Neural progenitor cell (in vitro differentiated cells): ENCODE measurements at regions not wholly inside any gene's neighbourhood (a gene's known extent, or its start where the extent isn't known, plus 50 kb on each side); places are given as distances from the start of the nearest gene placed in this dataset.

Experiments
- DNase-seq: peaks from one replicate; pipeline ENCODE4 v3.0.0-alpha.2; 2016; ENCODE audit warnings: low spot score
- H2AFZ ChIP-seq: fragments of 200-600 bp; sonication (generic); replicated peaks from 2 replicates; pipeline ENCODE4 v1.6.1; 2016; ENCODE audit warnings: antibody characterized with exemption
- H3F3A ChIP-seq: fragments of 200-600 bp; sonication (generic); 2 replicates; pipeline ENCODE4 v1.6.1; 2016; ENCODE audit warnings: antibody characterized with exemption, low read depth
- H3K27ac ChIP-seq: fragments of 200-600 bp; sonication (generic); 2 replicates; pipeline ENCODE4 v1.5.1; 2016; ENCODE audit warnings: mild to moderate bottlenecking
- H3K27me3 ChIP-seq: fragments of 200-600 bp; sonication (generic); 2 replicates; pipeline ENCODE4 v1.6.1; 2016; ENCODE audit warnings: mild to moderate bottlenecking, moderate library complexity
- H3K36me3 ChIP-seq: fragments of 200-600 bp; sonication (generic); 2 replicates; pipeline ENCODE4 v1.5.1; 2016
- H3K4me1 ChIP-seq: fragments of 200-600 bp; sonication (generic); 2 replicates; pipeline ENCODE4 v1.6.1; 2016; ENCODE audit warnings: mixed run types
- H3K4me2 ChIP-seq: fragments of 200-600 bp; sonication (generic); 2 replicates; pipeline ENCODE4 v1.6.1; 2016
- H3K4me3 ChIP-seq: fragments of 200-600 bp; sonication (generic); 2 replicates; pipeline ENCODE4 v1.5.1; 2016
- H3K79me2 ChIP-seq: fragments of 200-600 bp; sonication (generic); 2 replicates; pipeline ENCODE4 v1.6.1; 2016; ENCODE audit warnings: low read depth
- H3K9ac ChIP-seq: fragments of 200-600 bp; sonication (generic); 2 replicates; pipeline ENCODE4 v1.6.1; 2016
- H3K9me3 ChIP-seq: fragments of 200-600 bp; sonication (generic); 2 replicates; pipeline ENCODE4 v1.5.1; 2016; ENCODE audit warnings: low read depth
- H4K20me1 ChIP-seq: fragments of 200-600 bp; sonication (generic); 2 replicates; pipeline ENCODE4 v1.6.1; 2016; ENCODE audit warnings: low read depth
- H3K27ac Mint-ChIP-seq: 3 replicates; pipeline ENCODE4 v1.8.0; 2021; ENCODE audit warnings: mixed read lengths
- H3K27me3 Mint-ChIP-seq: 2 replicates; pipeline ENCODE4 v1.8.0; 2022; ENCODE audit warnings: low read depth, mild to moderate bottlenecking, inconsistent platforms, moderate library complexity, mixed read lengths; ENCODE audit not compliant: insufficient read depth
- H3K36me3 Mint-ChIP-seq: 3 replicates; pipeline ENCODE4 v1.8.0; 2021; ENCODE audit warnings: mixed read lengths
- H3K4me1 Mint-ChIP-seq: 3 replicates; pipeline ENCODE4 v1.8.0; 2021; ENCODE audit warnings: mixed read lengths
- H3K4me3 Mint-ChIP-seq: 3 replicates; pipeline ENCODE4 v1.8.0; 2021; ENCODE audit warnings: mild to moderate bottlenecking, moderate library complexity, mixed read lengths
- H3K9me3 Mint-ChIP-seq: 3 replicates; pipeline ENCODE4 v1.8.0; 2020; ENCODE audit warnings: mixed read lengths
- EZH2 ChIP-seq: fragments of 200-600 bp; sonication (generic); IDR thresholded peaks from 2 replicates; pipeline ENCODE4 v1.6.1; 2017; ENCODE audit warnings: antibody characterized with exemption, mild to moderate bottlenecking, moderate library complexity
- EZH2phosphoT487 ChIP-seq: fragments of 200-600 bp; sonication (generic); IDR thresholded peaks from 2 replicates; pipeline ENCODE4 v1.6.1; 2017; ENCODE audit warnings: antibody characterized with exemption
- TF ChIP-seq, protein P1 (sequence below): fragments of 200-600 bp; sonication (generic); IDR thresholded peaks from 2 replicates; pipeline ENCODE4 v1.5.1; 2017; ENCODE audit warnings: antibody characterized with exemption, mild to moderate bottlenecking

- Mint-ChIP-seq H3K27me3 (peaks cover 2% of the 10 kb centered on the region), H3K27ac (no peak overlapping the region), H3K4me3 (no peak overlapping the region), H3K4me1 (peaks cover 18% of the 10 kb centered on the region), H3K9me3 (peaks cover 3% of the 10 kb centered on the region), H3K36me3 (no peaks in the 10 kb centered on the region)
- Histone ChIP-seq H2AFZ (no peak overlapping the region), H4K20me1 (no peaks in the 10 kb centered on the region), H3K4me1 (no peaks in the 10 kb centered on the region), H3K9me3 (no peaks in the 10 kb centered on the region), H3K9ac (no peak overlapping the region), H3K27me3 (no peaks in the 10 kb centered on the region), H3K4me2 (no peak overlapping the region), H3K4me3 (no peak overlapping the region), H3F3A (no peaks in the 10 kb centered on the region), H3K36me3 (no peaks in the 10 kb centered on the region), H3K79me2 (no peaks in the 10 kb centered on the region), H3K27ac (no peak overlapping the region)
- TF ChIP-seq, protein P1, sequence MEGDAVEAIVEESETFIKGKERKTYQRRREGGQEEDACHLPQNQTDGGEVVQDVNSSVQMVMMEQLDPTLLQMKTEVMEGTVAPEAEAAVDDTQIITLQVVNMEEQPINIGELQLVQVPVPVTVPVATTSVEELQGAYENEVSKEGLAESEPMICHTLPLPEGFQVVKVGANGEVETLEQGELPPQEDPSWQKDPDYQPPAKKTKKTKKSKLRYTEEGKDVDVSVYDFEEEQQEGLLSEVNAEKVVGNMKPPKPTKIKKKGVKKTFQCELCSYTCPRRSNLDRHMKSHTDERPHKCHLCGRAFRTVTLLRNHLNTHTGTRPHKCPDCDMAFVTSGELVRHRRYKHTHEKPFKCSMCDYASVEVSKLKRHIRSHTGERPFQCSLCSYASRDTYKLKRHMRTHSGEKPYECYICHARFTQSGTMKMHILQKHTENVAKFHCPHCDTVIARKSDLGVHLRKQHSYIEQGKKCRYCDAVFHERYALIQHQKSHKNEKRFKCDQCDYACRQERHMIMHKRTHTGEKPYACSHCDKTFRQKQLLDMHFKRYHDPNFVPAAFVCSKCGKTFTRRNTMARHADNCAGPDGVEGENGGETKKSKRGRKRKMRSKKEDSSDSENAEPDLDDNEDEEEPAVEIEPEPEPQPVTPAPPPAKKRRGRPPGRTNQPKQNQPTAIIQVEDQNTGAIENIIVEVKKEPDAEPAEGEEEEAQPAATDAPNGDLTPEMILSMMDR, result no peak
- TF ChIP-seq EZH2 (no peak), EZH2phosphoT487 (no peak)
- no peak for DNase-seq
Observed at GRCh38 chr4:60502733-60503132, 697.4 kb upstream of the ADGRL3 start.

DNA sequence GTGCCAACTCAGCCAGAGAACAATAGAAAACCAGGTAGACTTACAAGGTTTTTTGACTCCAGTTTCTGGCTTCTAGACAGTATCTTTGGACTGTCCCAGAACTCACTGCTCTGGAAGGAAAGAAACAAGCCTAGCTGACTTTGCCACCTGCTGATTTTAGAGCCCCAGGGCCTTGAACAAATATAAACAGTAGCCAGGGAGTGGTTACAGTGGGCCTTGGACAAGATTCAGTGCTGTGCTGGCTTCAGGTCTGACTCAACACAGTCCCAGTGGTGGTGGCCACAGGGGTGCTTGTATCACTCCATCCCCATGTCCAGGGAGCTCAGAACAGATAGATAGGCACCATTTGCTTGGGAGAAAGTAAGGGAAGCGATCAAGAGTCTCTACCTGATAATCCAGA is 694.1 kb upstream of the ADGRL3 start:
- Histone ChIP-seq H2AFZ (no peak overlapping the region), H3F3A (no peaks in the 10 kb centered on the region), H4K20me1 (no peaks in the 10 kb centered on the region), H3K4me3 (no peak overlapping the region), H3K27me3 (no peaks in the 10 kb centered on the region), H3K4me1 (no peaks in the 10 kb centered on the region), H3K27ac (no peak overlapping the region), H3K79me2 (no peaks in the 10 kb centered on the region), H3K9ac (no peak overlapping the region), H3K4me2 (no peak overlapping the region), H3K36me3 (no peaks in the 10 kb centered on the region), H3K9me3 (no peaks in the 10 kb centered on the region)
- H3K9me3 Mint-ChIP-seq, result peaks cover 12% of the 10 kb centered on the region
- no peak for DNase-seq
- no peaks in the 10 kb centered on the region for H3K36me3 Mint-ChIP-seq
- H3K4me1 Mint-ChIP-seq, result peaks cover 5% of the 10 kb centered on the region
- no peak overlapping the region for H3K27ac Mint-ChIP-seq
- H3K27me3 Mint-ChIP-seq, result no peaks in the 10 kb centered on the region
- TF ChIP-seq, protein P1, result no peak
- TF ChIP-seq EZH2phosphoT487 (no peak), EZH2 (no peak)
- H3K4me3 Mint-ChIP-seq, result no peak overlapping the region

DNA sequence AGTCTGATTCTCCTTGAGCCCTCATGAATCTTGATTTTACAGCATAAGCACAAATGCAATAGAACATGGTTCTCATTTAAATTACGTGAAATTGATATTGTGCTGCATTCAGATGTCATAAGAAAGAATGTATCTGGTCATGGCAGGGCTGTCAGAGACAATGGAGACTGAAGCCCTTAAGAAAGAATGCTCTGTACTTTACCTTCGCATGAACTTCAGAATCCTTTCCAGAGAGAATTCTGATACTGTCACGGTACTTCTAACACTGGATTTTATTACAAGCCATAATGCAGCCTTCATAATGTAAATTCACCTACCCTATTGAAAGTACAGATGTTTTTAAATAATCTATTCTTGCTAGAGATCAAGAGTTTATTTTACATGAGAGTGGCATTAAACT is 677.9 kb upstream of the ADGRL3 start:
- Mint-ChIP-seq H3K36me3 (no peaks in the 10 kb centered on the region), H3K27ac (no peak overlapping the region), H3K4me3 (no peak overlapping the region), H3K27me3 (peaks cover 2% of the 10 kb centered on the region), H3K9me3 (no peaks in the 10 kb centered on the region), H3K4me1 (peaks cover 2% of the 10 kb centered on the region)
- no peak for DNase-seq
- no peaks in the 10 kb centered on the region for H3K27me3 ChIP-seq
- no peak overlapping the region for H3K4me2 ChIP-seq
- TF ChIP-seq, protein P1, result no peak
- TF ChIP-seq EZH2, result no peak
- TF ChIP-seq EZH2phosphoT487, result no peak
- H3K4me1 ChIP-seq, result no peaks in the 10 kb centered on the region
- no peak overlapping the region for H3K9ac ChIP-seq
- no peaks in the 10 kb centered on the region for H3F3A ChIP-seq
- no peak overlapping the region for H3K4me3 ChIP-seq
- H3K27ac ChIP-seq, result no peak overlapping the region
- no peaks in the 10 kb centered on the region for H3K79me2 ChIP-seq
- no peaks in the 10 kb centered on the region for H3K36me3 ChIP-seq
- no peaks in the 10 kb centered on the region for H3K9me3 ChIP-seq
- no peaks in the 10 kb centered on the region for H4K20me1 ChIP-seq
- H2AFZ ChIP-seq, result no peak overlapping the region
